Stimulated activated CD8-positive, alpha-beta memory T cell treated with anti-CD3 and anti-CD28 coated beads, Interleukin-12 subunit alpha, Interleukin-12 subunit beta, amount 100 ng/mL, for 1 hour (primary cell): ENCODE measurements at regions not wholly inside any gene's neighbourhood (a gene's known extent, or its start where the extent isn't known, plus 50 kb on each side); places are given as distances from the start of the nearest gene placed in this dataset.

ENCODE experiments used
- DNase-seq: peaks from one replicate; pipeline ENCODE4 v3.0.0-alpha.2; 2020; ENCODE audit warnings: low read depth

- DNase-seq, result no peak
Observed at GRCh38 chr6:139508576-139508975, 134.1 kb upstream of the CITED2 start.

GRCh38 chr6:139508023-139508422, 133.6 kb upstream of the CITED2 start:
- DNase-seq, result no peak

DNA sequence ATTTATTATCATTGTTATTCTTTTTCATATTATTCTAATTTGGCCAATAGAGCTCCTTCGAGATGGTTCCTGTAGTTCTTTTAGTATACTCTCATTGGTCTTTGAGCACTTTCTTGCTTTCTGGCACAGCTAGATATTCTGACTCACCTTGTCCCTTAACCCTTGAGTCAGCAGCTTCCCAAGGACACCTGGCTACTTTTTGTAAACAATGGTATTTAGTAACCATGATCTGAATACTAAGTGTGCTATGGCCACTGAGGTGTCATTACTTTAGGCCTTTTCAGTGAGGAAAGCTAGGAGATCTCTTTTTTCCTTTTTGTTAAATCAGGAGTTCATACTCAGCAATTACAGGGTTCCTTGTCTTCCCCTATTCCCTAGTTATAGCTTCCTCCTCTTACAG, 126.5 kb upstream of the CITED2 start:
- DNase-seq, result no peak

DNA sequence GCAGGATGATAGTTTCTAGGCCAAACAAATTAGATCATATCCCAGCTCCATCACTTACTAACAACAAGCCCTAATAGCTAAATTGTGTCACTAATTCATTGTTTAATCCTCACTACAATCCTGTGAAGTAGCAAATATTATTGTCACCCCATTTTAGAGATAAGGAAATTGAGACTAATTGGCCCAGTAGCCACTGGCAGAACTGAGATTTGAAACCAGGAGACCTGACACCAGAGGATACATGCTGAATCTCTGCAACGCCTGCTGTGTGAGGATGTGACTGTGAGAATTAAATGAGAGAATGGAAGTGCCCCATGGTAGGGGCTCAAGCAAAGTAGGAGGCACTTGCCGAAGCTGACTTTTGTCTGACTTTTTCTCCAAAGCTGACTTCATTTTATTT, 124.3 kb upstream of the CITED2 start:
- no peak for DNase-seq

DNA sequence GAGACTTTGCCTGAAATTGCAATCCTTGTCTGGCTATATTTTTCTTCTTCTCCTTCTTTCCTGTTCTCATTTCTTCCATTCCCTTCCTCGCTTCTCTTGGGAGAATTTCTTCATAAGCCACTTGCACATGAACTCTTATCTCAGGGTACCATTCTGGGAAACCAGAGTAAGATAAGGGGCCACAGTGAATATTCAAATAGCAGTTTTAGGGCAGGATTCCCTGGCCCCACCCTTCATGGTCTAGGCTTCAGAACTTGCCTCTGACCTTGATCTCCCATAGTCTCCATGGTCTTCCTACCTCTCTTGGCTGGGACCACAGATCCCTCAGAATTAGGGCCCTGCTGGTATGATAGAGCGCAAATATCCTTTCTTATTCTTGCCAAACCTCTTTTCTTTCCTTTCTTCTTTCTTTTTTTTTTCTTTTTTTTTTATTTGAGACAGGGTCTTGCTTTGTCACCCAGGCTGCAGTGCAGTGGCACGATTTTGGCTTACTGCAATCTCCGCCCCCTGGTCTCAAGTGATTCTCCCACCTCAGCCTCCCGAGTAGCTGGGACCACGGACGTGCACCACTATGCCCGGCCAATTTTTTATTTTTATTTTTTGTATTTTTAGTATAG, 123.0 kb upstream of the CITED2 start:
- DNase-seq, result no peak

DNA sequence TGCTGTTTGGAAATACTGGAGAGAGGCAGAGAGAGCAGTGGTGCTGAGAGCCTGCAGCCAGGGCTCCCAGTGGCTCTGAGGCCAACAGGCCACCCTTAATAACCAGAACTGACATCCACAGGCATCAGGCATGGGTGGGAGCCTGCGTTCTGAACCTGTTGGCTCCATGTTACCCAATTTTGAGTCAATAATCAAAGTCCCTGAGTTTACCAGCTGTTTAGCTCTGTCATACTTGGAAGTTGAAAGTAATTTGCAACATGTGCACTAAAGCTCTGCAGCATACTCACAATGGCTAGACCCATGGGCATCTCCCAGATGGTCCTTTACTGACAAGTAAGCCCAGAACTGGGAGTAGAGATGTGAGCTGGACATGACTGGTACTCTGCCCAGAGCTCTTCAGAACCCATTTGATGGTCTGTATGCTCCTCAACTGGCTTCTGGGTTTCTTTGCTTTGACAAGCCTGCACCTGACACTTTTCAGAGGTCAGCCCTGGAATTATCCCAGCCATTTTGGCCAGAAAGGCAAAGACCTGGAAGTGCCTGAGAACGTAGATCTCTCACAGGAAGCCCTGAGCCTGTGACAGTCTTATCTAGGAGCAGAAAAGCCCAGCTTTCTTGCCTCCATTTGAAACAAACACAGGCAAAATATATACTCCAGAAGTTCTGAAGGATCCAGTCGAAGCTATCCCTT, 122.4 kb upstream of the CITED2 start:
- no peak for DNase-seq

GRCh38 chr6:139494376-139494990, 120.0 kb upstream of the CITED2 start:
- DNase-seq, result no peak

DNA sequence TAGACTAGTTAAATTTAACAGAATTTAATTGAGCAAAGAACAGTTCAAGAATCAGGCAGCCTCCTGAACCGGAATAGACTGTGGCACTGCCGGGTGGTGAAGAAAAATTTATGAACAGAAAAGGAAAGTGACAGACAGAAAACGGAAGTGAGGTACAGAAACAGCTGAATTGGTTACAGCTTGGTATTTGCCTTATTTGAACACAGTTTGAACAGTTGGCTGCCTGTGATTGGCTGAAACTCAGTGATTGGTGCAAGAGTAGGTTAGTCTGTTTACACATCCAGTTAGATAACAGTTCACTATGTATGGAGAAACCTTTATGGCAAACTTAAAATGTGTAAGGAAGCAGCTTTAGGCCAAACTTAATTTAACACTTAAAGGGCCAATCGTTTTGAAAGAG, 116.0 kb upstream of the CITED2 start:
- no peak for DNase-seq

GRCh38 chr6:139486476-139486799, 112.0 kb upstream of the CITED2 start:
- no peak for DNase-seq

DNA sequence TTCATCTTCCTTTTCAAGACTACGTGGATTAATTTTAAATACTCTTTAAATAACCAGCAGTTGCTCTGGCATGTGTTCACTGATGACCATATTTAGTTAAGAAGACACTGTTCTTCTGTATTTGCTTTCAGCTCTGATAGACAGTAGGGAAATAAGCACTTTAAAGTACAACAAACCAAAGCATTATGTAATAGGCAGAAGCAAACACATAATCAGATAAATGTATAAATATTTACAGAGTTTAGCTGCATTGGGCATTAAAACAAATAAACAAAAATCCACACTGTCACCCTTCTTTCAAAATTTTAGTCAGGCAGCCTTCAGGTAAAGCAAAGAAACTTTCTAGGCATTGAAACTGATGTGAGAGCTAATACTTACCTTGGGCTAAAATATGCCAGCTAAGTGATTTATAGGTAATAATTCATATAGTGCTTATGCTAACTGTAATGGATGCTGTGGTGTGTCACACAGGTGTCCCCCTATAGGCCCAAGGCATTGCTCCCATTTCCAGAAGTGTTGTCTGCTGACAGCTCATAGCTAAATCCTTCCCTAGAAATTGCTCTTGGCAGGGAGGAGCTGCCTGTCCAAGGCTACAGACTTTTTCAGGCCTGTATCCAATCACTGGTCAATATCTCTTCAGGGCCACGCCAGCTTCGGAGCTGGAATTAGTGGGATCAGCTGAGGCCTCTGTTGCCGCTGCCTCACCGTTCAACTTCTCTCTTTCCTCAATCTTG, 111.5 kb upstream of the CITED2 start:
- no peak for DNase-seq

DNA sequence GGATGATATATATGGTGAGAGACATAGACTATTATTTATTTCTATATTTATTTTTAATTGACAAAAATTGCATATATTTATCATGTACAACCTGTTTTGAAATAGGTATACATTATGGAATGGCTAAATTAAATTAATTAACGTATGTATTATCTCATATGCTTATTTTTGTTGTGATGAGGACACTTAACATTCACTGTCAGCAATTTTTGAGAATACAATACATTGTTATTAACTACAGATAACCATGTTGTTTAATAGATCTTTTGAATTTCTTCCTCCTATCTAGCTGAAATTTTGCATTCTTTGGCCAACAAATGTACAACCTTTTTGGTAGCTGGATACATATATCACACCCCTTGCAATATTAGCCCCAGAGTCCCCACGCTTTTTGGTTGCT, 110.7 kb upstream of the CITED2 start:
- DNase-seq, result no peak

DNA sequence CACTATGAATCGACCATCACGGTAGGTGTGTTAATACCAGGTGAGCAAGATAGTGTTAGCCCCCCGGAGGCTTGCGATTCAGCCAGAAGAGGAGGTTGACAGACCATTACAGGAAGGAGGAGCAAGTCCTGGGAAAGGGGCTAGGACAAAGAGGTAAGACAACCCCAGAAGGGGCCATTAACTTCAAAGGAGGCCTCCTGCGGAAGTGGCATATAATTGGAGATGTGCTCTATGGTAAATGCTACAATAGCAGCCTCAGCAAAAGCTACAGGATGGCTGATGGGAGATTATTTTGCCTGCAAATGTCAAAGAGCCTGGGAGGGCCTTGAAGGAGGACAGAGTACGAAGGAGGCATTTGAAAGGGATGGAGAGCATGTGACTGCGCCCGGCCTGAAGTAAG, 108.6 kb upstream of the CITED2 start:
- no peak for DNase-seq

DNA sequence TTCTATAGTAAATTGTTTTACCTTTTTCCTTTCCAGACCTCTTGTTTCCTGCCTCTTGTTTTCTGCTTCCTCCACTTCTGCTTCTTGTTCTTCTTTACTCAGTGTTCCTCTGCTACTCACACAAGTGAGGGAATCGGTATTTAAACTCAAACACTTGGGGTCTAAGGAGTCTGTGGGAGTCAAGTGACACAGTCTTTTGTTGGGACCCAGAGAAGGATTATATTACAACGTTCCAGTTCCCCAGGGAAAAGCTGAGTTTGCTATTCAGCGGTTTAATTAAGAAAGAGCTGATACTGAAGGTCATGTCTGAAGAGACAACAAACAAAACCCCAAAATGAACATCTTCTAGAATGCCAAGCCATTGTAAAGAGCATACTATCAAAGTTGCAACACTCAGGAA, 107.8 kb upstream of the CITED2 start:
- no peak for DNase-seq

DNA sequence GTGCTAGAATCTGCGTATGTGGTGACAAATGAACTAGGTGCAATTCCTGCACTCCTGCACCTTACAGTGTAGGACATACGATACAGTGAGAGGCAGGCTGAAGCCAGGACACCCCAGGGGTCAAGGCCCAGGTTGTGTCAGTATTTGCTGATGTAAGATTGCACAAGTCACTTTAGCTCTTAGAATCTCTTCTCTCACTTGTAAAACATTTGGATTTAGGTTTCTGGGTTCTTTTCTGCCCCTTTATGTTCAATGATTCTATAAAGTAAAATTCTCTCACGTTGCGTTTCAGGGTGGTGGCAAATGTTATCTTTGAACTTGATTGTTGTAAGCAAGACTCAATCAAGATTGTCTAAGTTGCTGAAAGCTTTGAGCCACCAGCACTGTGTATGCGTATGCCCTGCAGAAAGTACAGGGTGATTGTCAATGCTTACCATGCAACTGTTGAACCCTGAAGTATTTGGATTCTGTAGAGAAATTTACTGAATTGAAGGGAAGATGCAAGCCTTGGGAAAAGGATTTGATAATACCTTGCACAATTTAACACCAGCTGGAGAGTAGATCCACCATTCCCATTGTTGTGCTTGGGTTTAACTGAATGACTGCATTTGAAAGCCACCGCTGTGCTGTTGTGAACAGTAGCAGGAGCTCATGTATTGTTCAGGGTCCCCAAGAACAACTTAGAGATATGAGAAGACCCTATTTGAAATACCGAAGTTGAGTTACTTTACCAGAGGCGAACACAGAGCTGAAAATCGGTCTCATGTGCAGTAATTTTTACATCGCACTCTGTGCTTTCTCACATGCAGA, 106.1 kb upstream of the CITED2 start:
- no peak for DNase-seq

DNA sequence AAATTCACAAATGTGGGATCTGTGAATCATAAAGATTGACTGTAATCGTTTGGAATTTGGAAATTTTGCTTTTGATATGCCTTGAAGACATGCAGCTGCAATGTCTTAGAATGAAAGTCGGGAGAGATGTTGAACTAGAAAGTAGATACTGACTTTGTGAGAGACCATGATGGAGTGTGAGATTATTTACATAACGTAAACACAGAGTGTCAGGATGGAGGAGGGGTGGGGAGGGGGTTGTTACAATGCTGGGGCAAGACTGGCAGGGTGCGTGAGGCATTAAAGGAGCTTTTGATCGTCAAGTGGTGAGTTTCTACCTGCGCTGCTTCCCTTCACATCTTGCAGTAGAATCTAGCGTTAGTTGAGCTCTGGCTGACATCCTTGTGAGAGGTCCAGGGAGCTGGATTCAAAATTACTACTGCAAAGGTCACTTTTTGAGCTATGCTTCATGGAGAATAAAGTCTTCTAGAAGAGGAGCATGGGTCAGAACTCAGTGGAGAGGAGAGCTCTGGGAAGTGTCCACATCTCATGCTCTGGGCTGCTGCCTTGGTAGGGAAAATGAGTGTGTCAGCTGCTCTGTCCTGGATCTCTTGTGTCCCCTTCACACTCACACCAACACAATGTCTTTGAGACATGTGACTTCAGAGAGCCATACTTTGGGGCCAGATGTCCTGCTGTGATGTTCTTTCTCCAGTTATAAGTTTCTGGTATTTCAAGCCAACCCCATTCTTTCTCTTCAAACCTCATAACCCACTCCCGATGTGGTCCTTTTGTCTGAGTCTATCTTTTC, 105.2 kb upstream of the CITED2 start:
- no peak for DNase-seq

DNA sequence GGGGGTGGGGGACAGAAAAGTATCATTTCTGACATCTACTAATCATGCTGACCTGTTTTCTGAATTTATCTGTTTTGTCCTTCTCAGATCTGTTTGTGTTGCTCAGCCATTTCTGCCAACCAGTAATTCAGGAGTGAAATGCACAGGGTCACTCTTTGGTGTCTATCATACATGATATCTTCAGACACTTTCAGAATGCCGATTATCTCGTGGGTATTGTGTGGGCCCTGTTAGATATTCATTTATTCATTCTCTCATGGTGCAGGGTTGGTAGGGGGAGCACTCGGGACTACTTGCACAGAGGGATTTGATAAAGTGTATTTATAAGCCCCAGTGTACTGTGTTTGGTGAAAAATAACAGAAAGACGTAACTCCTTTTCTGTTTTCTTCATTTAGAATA, 101.2 kb upstream of the CITED2 start:
- no peak for DNase-seq

DNA sequence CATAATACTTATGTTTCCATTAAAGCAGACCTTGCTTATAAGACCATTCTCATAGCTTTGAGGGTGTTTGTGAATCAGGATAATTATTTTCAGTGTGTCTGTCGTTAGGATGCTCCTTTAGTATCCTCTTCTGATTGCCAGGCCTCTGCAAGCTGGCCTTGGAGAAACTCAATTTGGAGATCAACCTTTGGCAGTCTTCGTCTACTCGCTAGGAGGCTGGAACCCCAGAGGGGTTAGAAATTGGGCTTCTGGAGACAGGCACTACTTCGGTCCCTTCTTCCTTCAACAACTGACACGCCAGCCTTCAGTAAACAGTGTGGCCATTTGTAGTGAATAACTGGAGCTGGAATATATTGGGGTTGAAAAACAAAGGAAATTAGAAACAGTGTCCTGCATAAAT, 100.8 kb upstream of the CITED2 start:
- no peak for DNase-seq

GRCh38 chr6:139474145-139475108, 100.0 kb upstream of the CITED2 start:
- DNase-seq, result no peak

GRCh38 chr6:139473731-139474130, 99.3 kb upstream of the CITED2 start:
- DNase-seq, result no peak

DNA sequence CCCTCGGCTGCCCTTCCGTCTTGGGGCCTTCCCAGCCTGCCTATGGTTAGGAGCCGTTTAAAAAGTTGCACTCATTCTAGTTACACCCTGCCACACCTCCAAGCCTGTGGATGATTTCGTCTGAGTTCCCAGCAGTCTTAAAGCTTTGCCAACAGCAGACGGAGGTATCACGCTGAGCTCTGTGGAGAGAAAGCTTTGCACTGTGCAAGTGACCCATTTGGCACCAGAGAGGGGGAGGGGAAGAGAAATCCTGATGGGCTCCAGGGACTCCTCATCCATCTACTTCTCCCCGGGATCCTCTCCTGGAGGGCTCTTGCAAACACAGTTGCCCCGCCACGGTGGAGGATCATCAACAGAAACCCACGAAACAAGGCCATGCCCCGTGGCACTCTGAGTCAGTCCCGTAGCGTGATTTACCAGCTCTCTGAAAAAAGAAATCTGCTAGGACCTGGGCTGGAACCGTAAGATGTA, 98.8 kb upstream of the CITED2 start:
- DNase-seq, result no peak
